ENCODE measurements at regions not wholly inside any gene's neighbourhood (a gene's known extent, or its start where the extent isn't known, plus 50 kb on each side); places are given as distances from the start of the nearest gene placed in this dataset.

DNA sequence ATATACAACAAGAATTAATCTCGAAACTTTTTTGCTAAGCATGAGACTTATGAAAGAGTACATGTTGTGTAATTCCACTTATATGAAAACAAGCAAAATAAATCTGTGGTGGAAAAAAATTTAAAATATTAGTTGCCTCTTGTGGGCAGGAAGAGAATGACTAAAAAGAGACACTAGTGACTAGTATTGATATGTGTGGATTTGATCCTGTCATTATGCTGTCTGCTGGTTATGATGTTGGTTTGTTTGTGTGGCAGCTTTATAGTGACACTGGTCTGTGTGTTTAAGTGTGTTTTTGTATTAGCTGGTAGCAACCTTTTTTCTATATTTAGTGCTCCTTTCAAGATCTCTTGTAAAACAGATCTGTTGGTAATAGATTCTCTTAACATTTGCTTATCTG, 267.8 kb upstream of the NRIP1 start:
- Histone ChIP-seq H3K27ac (ENCODE audit: low read depth, low read length, poor library complexity, severe bottlenecking) (no peak overlapping the region), H3K36me3 (ENCODE audit: insufficient read depth, low read length) (no peaks in the 10 kb centered on the region), H3K9me3 (ENCODE audit: low read length) (no peaks in the 10 kb centered on the region), H3K4me3 (ENCODE audit: low read depth, low read length, poor library complexity, severe bottlenecking) (no peak overlapping the region), H3K9me2 (ENCODE audit: insufficient read depth, low read length) (no peaks in the 10 kb centered on the region), H3K4me2 (ENCODE audit: low read length) (no peak overlapping the region), H3K79me2 (ENCODE audit: insufficient read depth, low read depth, low read length) (no peaks in the 10 kb centered on the region), H4K20me1 (ENCODE audit: insufficient read depth, low read length) (no peaks in the 10 kb centered on the region), H3K4me1 (ENCODE audit: insufficient read depth, low read length, poor library complexity, severe bottlenecking) (no peaks in the 10 kb centered on the region), H2AFZ (ENCODE audit: low read length) (no peak overlapping the region)
- ChIA-PET CTCF (ENCODE audit: unreplicated experiment) (no interaction called here), POLR2A (interaction anchor here (0.6 to 0.7 kb wide), 2 partner anchors 465 to 801 kb away, joined by 4 to 5 read pairs; no protein-coding TSS in a partner anchor)
- BruUV-seq (replicated peaks) = no TSS peak
- TF ChIP-seq, protein P1, sequence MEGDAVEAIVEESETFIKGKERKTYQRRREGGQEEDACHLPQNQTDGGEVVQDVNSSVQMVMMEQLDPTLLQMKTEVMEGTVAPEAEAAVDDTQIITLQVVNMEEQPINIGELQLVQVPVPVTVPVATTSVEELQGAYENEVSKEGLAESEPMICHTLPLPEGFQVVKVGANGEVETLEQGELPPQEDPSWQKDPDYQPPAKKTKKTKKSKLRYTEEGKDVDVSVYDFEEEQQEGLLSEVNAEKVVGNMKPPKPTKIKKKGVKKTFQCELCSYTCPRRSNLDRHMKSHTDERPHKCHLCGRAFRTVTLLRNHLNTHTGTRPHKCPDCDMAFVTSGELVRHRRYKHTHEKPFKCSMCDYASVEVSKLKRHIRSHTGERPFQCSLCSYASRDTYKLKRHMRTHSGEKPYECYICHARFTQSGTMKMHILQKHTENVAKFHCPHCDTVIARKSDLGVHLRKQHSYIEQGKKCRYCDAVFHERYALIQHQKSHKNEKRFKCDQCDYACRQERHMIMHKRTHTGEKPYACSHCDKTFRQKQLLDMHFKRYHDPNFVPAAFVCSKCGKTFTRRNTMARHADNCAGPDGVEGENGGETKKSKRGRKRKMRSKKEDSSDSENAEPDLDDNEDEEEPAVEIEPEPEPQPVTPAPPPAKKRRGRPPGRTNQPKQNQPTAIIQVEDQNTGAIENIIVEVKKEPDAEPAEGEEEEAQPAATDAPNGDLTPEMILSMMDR (conservative IDR thresholded peaks at IDR 0.05; ENCODE audit: low read length) = no peak
- TF ChIP-seq EZH2phosphoT487 (IDR thresholded peaks at IDR 0.05; ENCODE audit: borderline replicate concordance, low read depth, low read length) = no peak
- intact Hi-C loops (cut with micrococcal nuclease; ENCODE audit: unreplicated experiment) = no loop called here
- no peak for DNase-seq (ENCODE audit: low spot score)

DNA sequence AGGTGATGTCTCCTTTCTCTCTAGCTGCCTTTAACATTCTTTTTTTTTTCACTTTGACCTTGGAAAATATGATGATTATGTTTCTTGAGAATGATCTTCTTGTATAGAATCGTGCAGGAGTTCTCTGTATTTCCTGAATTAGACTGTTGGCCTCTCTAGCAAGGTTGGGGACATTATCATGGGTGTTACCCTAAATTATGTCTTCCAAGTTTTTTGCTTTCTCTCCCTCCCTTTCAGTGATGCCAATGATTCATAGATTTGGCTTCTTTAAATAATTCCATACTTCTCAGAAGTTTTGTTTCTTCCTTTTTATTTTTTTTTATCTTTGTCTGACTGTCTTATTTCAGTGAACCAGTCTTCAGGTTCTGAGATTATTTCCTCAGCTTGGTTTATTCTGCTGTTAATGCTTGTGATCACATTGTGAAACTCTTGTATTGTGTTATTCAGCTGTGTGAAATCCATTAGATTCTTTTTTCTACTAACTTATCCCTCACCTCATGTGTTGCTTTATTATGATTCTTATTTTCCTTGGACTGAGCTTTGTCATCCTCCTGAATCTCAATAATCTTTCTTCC, 268.4 kb upstream of the NRIP1 start:
- H3K9me3 ChIP-seq (ENCODE audit: low read length) = no peaks in the 10 kb centered on the region
- H3K79me2 ChIP-seq (ENCODE audit: insufficient read depth, low read depth, low read length) = no peaks in the 10 kb centered on the region
- DNase-seq (ENCODE audit: low spot score) = no peak
- no peak overlapping the region for H3K27ac ChIP-seq (ENCODE audit: low read depth, low read length, poor library complexity, severe bottlenecking)
- POLR2A ChIA-PET = interaction anchor here (0.6 kb wide), 1 partner anchor 802 kb away, joined by 4 read pairs; no protein-coding TSS in a partner anchor
- H3K4me3 ChIP-seq (ENCODE audit: low read depth, low read length, poor library complexity, severe bottlenecking) = no peak overlapping the region
- H3K4me2 ChIP-seq (ENCODE audit: low read length) = no peak overlapping the region
- H3K4me1 ChIP-seq (ENCODE audit: insufficient read depth, low read length, poor library complexity, severe bottlenecking) = no peaks in the 10 kb centered on the region
- no TSS peak for BruUV-seq (replicated peaks)
- TF ChIP-seq, protein P1 (conservative IDR thresholded peaks at IDR 0.05; ENCODE audit: low read length) = no peak
- TF ChIP-seq EZH2phosphoT487 (IDR thresholded peaks at IDR 0.05; ENCODE audit: borderline replicate concordance, low read depth, low read length) = no peak
- no peak overlapping the region for H2AFZ ChIP-seq (ENCODE audit: low read length)
- CTCF ChIA-PET (ENCODE audit: unreplicated experiment) = no interaction called here
- H3K36me3 ChIP-seq (ENCODE audit: insufficient read depth, low read length) = no peaks in the 10 kb centered on the region
- no peaks in the 10 kb centered on the region for H4K20me1 ChIP-seq (ENCODE audit: insufficient read depth, low read length)
- H3K9me2 ChIP-seq (ENCODE audit: insufficient read depth, low read length) = no peaks in the 10 kb centered on the region
- intact Hi-C loops (cut with micrococcal nuclease; ENCODE audit: unreplicated experiment) = no loop called here

DNA sequence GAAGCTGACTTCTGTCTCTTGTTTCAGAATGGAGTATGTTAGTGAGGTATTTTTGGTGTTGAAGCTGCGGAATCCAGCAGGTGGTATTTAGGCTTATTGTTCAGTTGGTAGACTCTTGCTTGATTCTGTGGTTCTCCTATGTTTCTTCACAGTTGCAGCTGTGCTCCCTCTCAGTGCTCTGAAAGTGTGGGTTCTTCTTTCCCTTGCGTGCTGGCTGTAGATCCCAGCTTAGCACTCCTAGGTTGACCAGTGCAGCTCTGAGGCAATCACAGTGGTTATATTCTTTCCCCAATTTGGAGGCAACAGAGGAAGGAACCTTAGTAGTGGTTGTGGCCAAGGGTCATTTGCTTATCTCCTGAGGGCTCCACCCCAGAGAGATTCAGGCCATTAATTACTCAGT, 269.2 kb upstream of the NRIP1 start:
- Histone ChIP-seq H3K4me2 (ENCODE audit: low read length) (no peak overlapping the region), H3K9me3 (ENCODE audit: low read length) (no peaks in the 10 kb centered on the region), H2AFZ (ENCODE audit: low read length) (no peak overlapping the region), H3K36me3 (ENCODE audit: insufficient read depth, low read length) (no peaks in the 10 kb centered on the region), H3K27ac (ENCODE audit: low read depth, low read length, poor library complexity, severe bottlenecking) (no peak overlapping the region), H3K79me2 (ENCODE audit: insufficient read depth, low read depth, low read length) (no peaks in the 10 kb centered on the region), H3K9me2 (ENCODE audit: insufficient read depth, low read length) (no peaks in the 10 kb centered on the region), H4K20me1 (ENCODE audit: insufficient read depth, low read length) (no peaks in the 10 kb centered on the region), H3K4me1 (ENCODE audit: insufficient read depth, low read length, poor library complexity, severe bottlenecking) (no peaks in the 10 kb centered on the region), H3K4me3 (ENCODE audit: low read depth, low read length, poor library complexity, severe bottlenecking) (no peak overlapping the region)
- no peak for TF ChIP-seq EZH2phosphoT487 (IDR thresholded peaks at IDR 0.05; ENCODE audit: borderline replicate concordance, low read depth, low read length)
- TF ChIP-seq, protein P1 (conservative IDR thresholded peaks at IDR 0.05; ENCODE audit: low read length) = no peak
- DNase-seq (ENCODE audit: low spot score) = no peak
- CTCF ChIA-PET (ENCODE audit: unreplicated experiment) = no interaction called here
- no TSS peak for BruUV-seq (replicated peaks)
- intact Hi-C loops (cut with micrococcal nuclease; ENCODE audit: unreplicated experiment) = no loop called here
- POLR2A ChIA-PET = no interaction called here

Data from OCI-LY7 (cell line).